H1 (cell line): ENCODE measurements at regions not wholly inside any gene's neighbourhood (a gene's known extent, or its start where the extent isn't known, plus 50 kb on each side); places are given as distances from the start of the nearest gene placed in this dataset.

Source experiments
- CTCF ChIA-PET: fragments of 300-600 bp; sonication (Branson Sonifier 250); formaldehyde crosslinking; loops from one replicate; lab custom pipeline; 2021; ENCODE audit not compliant: partially characterized antibody; lab: Charles Lee
- POLR2A ChIA-PET: fragments of 300-600 bp; sonication (Branson Sonifier 250); formaldehyde crosslinking; loops from one replicate; lab custom pipeline; 2021; ENCODE audit warnings: inconsistent platforms; ENCODE audit not compliant: partially characterized antibody; lab: Charles Lee
- DNase-seq, 2 experiments: peaks; one replicate each; pipeline versions ENCODE4 v3.0.0 to v3.0.0-alpha.2; 2010 to 2022; ENCODE audit warnings: low spot score in 2 of 2, low read depth in 1 of 2, mixed read lengths in 1 of 2
- FAIRE-seq: peaks from 2 replicates; lab custom pipeline; 2011; peaks lifted over from hg19 to GRCh38; lab: Jason Lieb, UNC
- H2AFZ ChIP-seq: 2 replicates; pipeline ENCODE4 v1.8.1; 2012; ENCODE audit warnings: low read length, inconsistent platforms
- H2AK5ac ChIP-seq: 2 replicates; pipeline ENCODE4 v1.6.1; 2013; ENCODE audit warnings: low read depth, low read length
- H2BK120ac ChIP-seq: replicated peaks from 2 replicates; pipeline ENCODE3; 2013; ENCODE audit warnings: low read depth, low read length, inconsistent platforms
- H2BK12ac ChIP-seq: 2 replicates; pipeline ENCODE4 v1.6.1; 2013; ENCODE audit warnings: low read depth, low read length
- H2BK15ac ChIP-seq: 2 replicates; pipeline ENCODE4 v1.6.1; 2013; ENCODE audit warnings: low read length
- H2BK20ac ChIP-seq: 2 replicates; pipeline ENCODE4 v1.6.1; 2013; ENCODE audit warnings: low read length
- H2BK5ac ChIP-seq: 2 replicates; pipeline ENCODE4 v1.6.1; 2013; ENCODE audit warnings: low read depth, low read length
- H3K14ac ChIP-seq: 2 replicates; pipeline ENCODE4 v1.6.1; 2013; ENCODE audit warnings: inconsistent platforms; ENCODE audit not compliant: insufficient read length
- H3K18ac ChIP-seq: 2 replicates; pipeline ENCODE4 v1.6.1; 2013; ENCODE audit warnings: low read length; ENCODE audit errors: extremely low read depth
- H3K23ac ChIP-seq: 2 replicates; pipeline ENCODE4 v1.6.1; 2013; ENCODE audit warnings: inconsistent platforms; ENCODE audit not compliant: insufficient read length
- H3K23me2 ChIP-seq: 2 replicates; pipeline ENCODE4 v1.6.1; 2013; ENCODE audit warnings: low read depth, low read length
- H3K27ac ChIP-seq: 2 replicates; pipeline ENCODE4 v1.6.1; 2011; ENCODE audit warnings: low read depth, low read length, inconsistent platforms
- H3K27me3 ChIP-seq, 4 experiments: replicated peaks in 1 of 4; 1 replicate in 1 of 4; 2 replicates in 3 of 4; pipeline versions ENCODE4 v1.6.1 to v1.8.1; 2011 to 2013; ENCODE audit warnings: low read length in 3 of 4, mild to moderate bottlenecking in 3 of 4, inconsistent platforms in 2 of 4, mixed read lengths in 2 of 4, moderate library complexity in 1 of 4; ENCODE audit not compliant: control insufficient read depth in 3 of 4, insufficient read depth in 3 of 4; ENCODE audit errors: extremely low read depth in 1 of 4
- H3K36me3 ChIP-seq, 4 experiments: 2 replicates each; pipeline versions ENCODE4 v1.6.1 to v1.8.1; 2011 to 2013; ENCODE audit warnings: mild to moderate bottlenecking in 4 of 4, low read length in 3 of 4, moderate library complexity in 2 of 4, control low read depth in 1 of 4, inconsistent platforms in 1 of 4; ENCODE audit not compliant: insufficient read depth in 4 of 4, control insufficient read depth in 2 of 4
- H3K4ac ChIP-seq: replicated peaks from 2 replicates; pipeline ENCODE3; 2013; ENCODE audit warnings: low read length, low read depth, mixed read lengths, inconsistent platforms; ENCODE audit not compliant: insufficient read length
- H3K4me1 ChIP-seq, 4 experiments: replicated peaks in 1 of 4; 1 replicate in 1 of 4; 2 replicates in 3 of 4; pipeline versions ENCODE4 v1.6.1 to v1.8.1; 2011 to 2013; ENCODE audit warnings: low read length in 3 of 4, inconsistent platforms in 2 of 4, mixed read lengths in 1 of 4; ENCODE audit not compliant: insufficient read depth in 4 of 4, control insufficient read depth in 3 of 4
- H3K4me2 ChIP-seq, 2 experiments: 2 replicates each; pipeline versions ENCODE4 v1.6.1 to v1.8.1; 2011 to 2013; ENCODE audit warnings: low read depth in 2 of 2, low read length in 2 of 2, control low read depth in 1 of 2, inconsistent platforms in 1 of 2, mild to moderate bottlenecking in 1 of 2; ENCODE audit not compliant: insufficient read depth in 1 of 2
- H3K4me3 ChIP-seq, 4 experiments: fragments of 200-600, 300-600 bp in 1 of 4; sonication (generic), shearing (Covaris generic), sonication (Bioruptor Twin) in 1 of 4; 2 replicates each; pipeline versions ENCODE4 v1.5.1 to v1.8.1; 2011 to 2016; ENCODE audit warnings: low read length in 4 of 4, low read depth in 3 of 4, control low read depth in 2 of 4, inconsistent platforms in 2 of 4, mild to moderate bottlenecking in 2 of 4, mixed read lengths in 1 of 4, moderate library complexity in 1 of 4; ENCODE audit not compliant: insufficient read depth in 2 of 4; ENCODE audit errors: extremely low read depth in 1 of 4
- H3K56ac ChIP-seq: replicated peaks from 2 replicates; pipeline ENCODE3; 2013; ENCODE audit warnings: low read depth, mild to moderate bottlenecking, mixed read lengths, low read length, inconsistent platforms; ENCODE audit not compliant: insufficient read length
- H3K79me1 ChIP-seq: 2 replicates; pipeline ENCODE4 v1.6.1; 2013; ENCODE audit warnings: low read depth, low read length, control low read depth
- H3K79me2 ChIP-seq, 2 experiments: 2 replicates each; pipeline versions ENCODE4 v1.6.1 to v1.8.1; 2012 to 2013; ENCODE audit warnings: low read length in 2 of 2, mild to moderate bottlenecking in 2 of 2, inconsistent platforms in 1 of 2; ENCODE audit not compliant: insufficient read depth in 2 of 2, control insufficient read depth in 1 of 2
- H3K9ac ChIP-seq, 4 experiments: replicated peaks in 1 of 4; 1 replicate in 1 of 4; 2 replicates in 3 of 4; pipeline versions ENCODE4 v1.6.1 to v1.8.1; 2011 to 2013; ENCODE audit warnings: low read depth in 3 of 4, low read length in 3 of 4, control low read depth in 2 of 4, mild to moderate bottlenecking in 2 of 4, moderate library complexity in 2 of 4, inconsistent platforms in 1 of 4; ENCODE audit errors: extremely low read depth in 1 of 4
- H3K9me3 ChIP-seq, 2 experiments: 2 replicates each; pipeline versions ENCODE4 v1.6.1 to v1.8.1; 2012 to 2013; ENCODE audit warnings: mild to moderate bottlenecking in 2 of 2, moderate library complexity in 2 of 2, control low read depth in 1 of 2, inconsistent platforms in 1 of 2, low read depth in 1 of 2, low read length in 1 of 2, mixed read lengths in 1 of 2; ENCODE audit not compliant: insufficient read depth in 2 of 2
- H4K20me1 ChIP-seq, 2 experiments: replicated peaks in 1 of 2; 2 replicates each; pipeline versions ENCODE3 to v1.8.1; 2011 to 2013; ENCODE audit warnings: inconsistent platforms in 2 of 2, low read length in 2 of 2, mild to moderate bottlenecking in 1 of 2; ENCODE audit not compliant: insufficient read depth in 2 of 2, control insufficient read depth in 1 of 2
- H4K5ac ChIP-seq: 2 replicates; pipeline ENCODE4 v1.6.1; 2013; ENCODE audit warnings: low read length, low read depth, mixed read lengths, inconsistent platforms; ENCODE audit not compliant: insufficient read length
- H4K8ac ChIP-seq: 2 replicates; pipeline ENCODE4 v1.8.0; 2013; ENCODE audit warnings: mild to moderate bottlenecking, moderate library complexity, low read length, inconsistent platforms; ENCODE audit not compliant: insufficient read depth; ENCODE audit errors: extremely low read depth
- H4K91ac ChIP-seq: replicated peaks from 2 replicates; pipeline ENCODE3; 2013; ENCODE audit warnings: low read length, mixed read lengths, inconsistent platforms; ENCODE audit not compliant: insufficient read length
- POU5F1 ChIP-seq: IDR thresholded peaks from 2 replicates; pipeline ENCODE4 v1.6.1; 2011; ENCODE audit warnings: low read depth, mild to moderate bottlenecking, low read length, moderate library complexity
- WGBS, 2 experiments: shearing (Covaris generic) in 1 of 2; methylation state at CpG; one replicate each; pipeline versions ENCODE4 v1.1.6 to v1.1.7; 2013 to 2015; ENCODE audit warnings: low lambda C conversion rate in 2 of 2, mixed read lengths in 2 of 2, inconsistent platforms in 1 of 2, low coverage in 1 of 2, missing lambda C conversion rate in 1 of 2; ENCODE audit not compliant: insufficient replicate concordance in 2 of 2, insufficient coverage in 1 of 2, insufficient read length in 1 of 2; ENCODE audit errors: extremely low coverage in 1 of 2, missing lambda C conversion rate in 1 of 2; 5-methylcytosine and 5-hydroxymethylcytosine counted together

DNA sequence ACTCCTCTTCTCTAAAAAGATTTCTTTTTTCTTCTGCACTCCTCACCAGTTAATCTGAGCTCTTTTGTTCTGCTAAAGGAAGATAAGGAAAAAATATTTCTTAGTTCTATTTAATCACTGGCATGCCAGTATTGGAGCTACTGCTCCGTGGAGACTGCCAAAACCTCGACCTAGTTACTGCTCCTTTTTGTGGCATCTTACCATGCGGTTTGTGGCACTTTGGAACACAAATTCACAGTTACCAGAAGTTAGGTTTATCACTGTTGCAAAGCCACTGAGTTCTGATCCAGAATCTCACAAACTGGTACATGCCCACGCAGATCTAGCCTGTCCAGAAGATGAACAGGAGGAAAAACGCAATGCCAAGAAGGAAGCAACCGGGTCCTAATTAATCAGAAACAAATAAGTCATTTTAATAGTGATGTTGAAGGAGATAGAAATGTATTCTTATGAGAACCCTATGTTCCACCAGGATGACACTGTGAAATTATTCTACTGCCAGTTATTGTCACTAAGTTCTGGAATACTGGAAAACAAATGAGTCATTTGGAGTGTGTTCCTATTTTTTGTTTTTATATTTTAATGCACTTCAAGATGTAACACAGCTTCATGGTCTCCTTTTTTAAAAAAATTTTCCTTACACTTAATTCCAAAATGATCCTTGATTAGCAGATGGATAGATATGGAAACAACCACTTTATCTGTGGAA is 106.7 kb upstream of the GK2 start:
- H3K9ac ChIP-seq: no peak overlapping the region
- DNase-seq: no peak
- H3K4me2 ChIP-seq: no peak overlapping the region
- no peaks in the 10 kb centered on the region for H3K27me3 ChIP-seq
- no peak overlapping the region for H2BK15ac ChIP-seq
- H3K4ac ChIP-seq: no peak overlapping the region
- H3K36me3 ChIP-seq: no peaks in the 10 kb centered on the region
- H3K56ac ChIP-seq: no peak overlapping the region
- H2AK5ac ChIP-seq: no peak overlapping the region
- ChIA-PET POLR2A (interaction anchor here (1.0 kb wide), 1 partner anchor 11 kb away, joined by 3 read pairs; no protein-coding TSS in a partner anchor), CTCF (no interaction called here)
- no peaks in the 10 kb centered on the region for H3K23me2 ChIP-seq
- H4K5ac ChIP-seq: no peak overlapping the region
- no peaks in the 10 kb centered on the region for H4K20me1 ChIP-seq
- no peak overlapping the region for H4K8ac ChIP-seq
- no peak for FAIRE-seq
- no peak overlapping the region for H2BK5ac ChIP-seq
- H3K18ac ChIP-seq: no peak overlapping the region
- H4K91ac ChIP-seq: no peak overlapping the region
- 88% methylated on average over 6 of the region's 6 CpGs; no CpG with 5 or more reads in 1 of the 2 experiments for WGBS, 2 experiments
- no peaks in the 10 kb centered on the region for H3K79me2 ChIP-seq
- H2BK12ac ChIP-seq: no peak overlapping the region
- H2BK120ac ChIP-seq: no peak overlapping the region
- H2BK20ac ChIP-seq: no peak overlapping the region
- H3K9me3 ChIP-seq: no peaks in the 10 kb centered on the region
- no peak overlapping the region for H3K27ac ChIP-seq
- no peak overlapping the region for H3K23ac ChIP-seq
- H3K79me1 ChIP-seq: no peaks in the 10 kb centered on the region
- H3K4me1 ChIP-seq: no peaks in the 10 kb centered on the region
- no peak for TF ChIP-seq POU5F1
- H2AFZ ChIP-seq: no peak overlapping the region
- H3K14ac ChIP-seq: no peak overlapping the region
- H3K4me3 ChIP-seq: no peak overlapping the region
